ENCODE measurements at regions not wholly inside any gene's neighbourhood (a gene's known extent, or its start where the extent isn't known, plus 50 kb on each side); places are given as distances from the start of the nearest gene placed in this dataset.

- TF ChIP-seq, protein P1, sequence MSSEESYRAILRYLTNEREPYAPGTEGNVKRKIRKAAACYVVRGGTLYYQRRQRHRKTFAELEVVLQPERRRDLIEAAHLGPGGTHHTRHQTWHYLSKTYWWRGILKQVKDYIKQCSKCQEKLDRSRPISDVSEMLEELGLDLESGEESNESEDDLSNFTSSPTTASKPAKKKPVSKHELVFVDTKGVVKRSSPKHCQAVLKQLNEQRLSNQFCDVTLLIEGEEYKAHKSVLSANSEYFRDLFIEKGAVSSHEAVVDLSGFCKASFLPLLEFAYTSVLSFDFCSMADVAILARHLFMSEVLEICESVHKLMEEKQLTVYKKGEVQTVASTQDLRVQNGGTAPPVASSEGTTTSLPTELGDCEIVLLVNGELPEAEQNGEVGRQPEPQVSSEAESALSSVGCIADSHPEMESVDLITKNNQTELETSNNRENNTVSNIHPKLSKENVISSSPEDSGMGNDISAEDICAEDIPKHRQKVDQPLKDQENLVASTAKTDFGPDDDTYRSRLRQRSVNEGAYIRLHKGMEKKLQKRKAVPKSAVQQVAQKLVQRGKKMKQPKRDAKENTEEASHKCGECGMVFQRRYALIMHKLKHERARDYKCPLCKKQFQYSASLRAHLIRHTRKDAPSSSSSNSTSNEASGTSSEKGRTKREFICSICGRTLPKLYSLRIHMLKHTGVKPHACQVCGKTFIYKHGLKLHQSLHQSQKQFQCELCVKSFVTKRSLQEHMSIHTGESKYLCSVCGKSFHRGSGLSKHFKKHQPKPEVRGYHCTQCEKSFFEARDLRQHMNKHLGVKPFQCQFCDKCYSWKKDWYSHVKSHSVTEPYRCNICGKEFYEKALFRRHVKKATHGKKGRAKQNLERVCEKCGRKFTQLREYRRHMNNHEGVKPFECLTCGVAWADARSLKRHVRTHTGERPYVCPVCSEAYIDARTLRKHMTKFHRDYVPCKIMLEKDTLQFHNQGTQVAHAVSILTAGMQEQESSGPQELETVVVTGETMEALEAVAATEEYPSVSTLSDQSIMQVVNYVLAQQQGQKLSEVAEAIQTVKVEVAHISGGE (tag by site-specific recombination; conservative IDR thresholded peaks at IDR 0.05; ENCODE audit: low read depth) = no peak
- TF ChIP-seq ZNF302 (tag by site-specific recombination; IDR thresholded peaks at IDR 0.05; ENCODE audit: low read depth) = no peak
- TF ChIP-seq ZNF157 (tag by site-specific recombination; IDR thresholded peaks at IDR 0.05) = no peak
- no peak for TF ChIP-seq OSR2 (tag by site-specific recombination; IDR thresholded peaks at IDR 0.05)
- TF ChIP-seq CTCF (tag by site-specific recombination; IDR thresholded peaks at IDR 0.05) = no peak
- TF ChIP-seq, protein P2, sequence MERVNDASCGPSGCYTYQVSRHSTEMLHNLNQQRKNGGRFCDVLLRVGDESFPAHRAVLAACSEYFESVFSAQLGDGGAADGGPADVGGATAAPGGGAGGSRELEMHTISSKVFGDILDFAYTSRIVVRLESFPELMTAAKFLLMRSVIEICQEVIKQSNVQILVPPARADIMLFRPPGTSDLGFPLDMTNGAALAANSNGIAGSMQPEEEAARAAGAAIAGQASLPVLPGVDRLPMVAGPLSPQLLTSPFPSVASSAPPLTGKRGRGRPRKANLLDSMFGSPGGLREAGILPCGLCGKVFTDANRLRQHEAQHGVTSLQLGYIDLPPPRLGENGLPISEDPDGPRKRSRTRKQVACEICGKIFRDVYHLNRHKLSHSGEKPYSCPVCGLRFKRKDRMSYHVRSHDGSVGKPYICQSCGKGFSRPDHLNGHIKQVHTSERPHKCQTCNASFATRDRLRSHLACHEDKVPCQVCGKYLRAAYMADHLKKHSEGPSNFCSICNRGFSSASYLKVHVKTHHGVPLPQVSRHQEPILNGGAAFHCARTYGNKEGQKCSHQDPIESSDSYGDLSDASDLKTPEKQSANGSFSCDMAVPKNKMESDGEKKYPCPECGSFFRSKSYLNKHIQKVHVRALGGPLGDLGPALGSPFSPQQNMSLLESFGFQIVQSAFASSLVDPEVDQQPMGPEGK (tag by site-specific recombination; IDR thresholded peaks at IDR 0.05) = no peak
- TF ChIP-seq ZNF610 (tag by site-specific recombination; IDR thresholded peaks at IDR 0.05; ENCODE audit: borderline replicate concordance) = no peak
Measured at GRCh38 chr6:14451594-14452374, 334.2 kb downstream of the CD83 start.
